H1 (cell line): ENCODE measurements at regions not wholly inside any gene's neighbourhood (a gene's known extent, or its start where the extent isn't known, plus 50 kb on each side); places are given as distances from the start of the nearest gene placed in this dataset.

Source experiments
- CTCF ChIA-PET: fragments of 300-600 bp; sonication (Branson Sonifier 250); formaldehyde crosslinking; loops from one replicate; lab custom pipeline; 2021; ENCODE audit not compliant: partially characterized antibody; lab: Charles Lee
- POLR2A ChIA-PET: fragments of 300-600 bp; sonication (Branson Sonifier 250); formaldehyde crosslinking; loops from one replicate; lab custom pipeline; 2021; ENCODE audit warnings: inconsistent platforms; ENCODE audit not compliant: partially characterized antibody; lab: Charles Lee
- DNase-seq, 2 experiments: peaks; one replicate each; pipeline versions ENCODE4 v3.0.0 to v3.0.0-alpha.2; 2010 to 2022; ENCODE audit warnings: low spot score in 2 of 2, low read depth in 1 of 2, mixed read lengths in 1 of 2
- FAIRE-seq: peaks from 2 replicates; lab custom pipeline; 2011; peaks lifted over from hg19 to GRCh38; lab: Jason Lieb, UNC
- H2AFZ ChIP-seq: 2 replicates; pipeline ENCODE4 v1.8.1; 2012; ENCODE audit warnings: low read length, inconsistent platforms
- H2AK5ac ChIP-seq: 2 replicates; pipeline ENCODE4 v1.6.1; 2013; ENCODE audit warnings: low read depth, low read length
- H2BK120ac ChIP-seq: replicated peaks from 2 replicates; pipeline ENCODE3; 2013; ENCODE audit warnings: low read depth, low read length, inconsistent platforms
- H2BK12ac ChIP-seq: 2 replicates; pipeline ENCODE4 v1.6.1; 2013; ENCODE audit warnings: low read depth, low read length
- H2BK15ac ChIP-seq: 2 replicates; pipeline ENCODE4 v1.6.1; 2013; ENCODE audit warnings: low read length
- H2BK20ac ChIP-seq: 2 replicates; pipeline ENCODE4 v1.6.1; 2013; ENCODE audit warnings: low read length
- H2BK5ac ChIP-seq: 2 replicates; pipeline ENCODE4 v1.6.1; 2013; ENCODE audit warnings: low read depth, low read length
- H3K14ac ChIP-seq: 2 replicates; pipeline ENCODE4 v1.6.1; 2013; ENCODE audit warnings: inconsistent platforms; ENCODE audit not compliant: insufficient read length
- H3K18ac ChIP-seq: 2 replicates; pipeline ENCODE4 v1.6.1; 2013; ENCODE audit warnings: low read length; ENCODE audit errors: extremely low read depth
- H3K23ac ChIP-seq: 2 replicates; pipeline ENCODE4 v1.6.1; 2013; ENCODE audit warnings: inconsistent platforms; ENCODE audit not compliant: insufficient read length
- H3K23me2 ChIP-seq: 2 replicates; pipeline ENCODE4 v1.6.1; 2013; ENCODE audit warnings: low read depth, low read length
- H3K27ac ChIP-seq: 2 replicates; pipeline ENCODE4 v1.6.1; 2011; ENCODE audit warnings: low read depth, low read length, inconsistent platforms
- H3K27me3 ChIP-seq, 4 experiments: replicated peaks in 1 of 4; 1 replicate in 1 of 4; 2 replicates in 3 of 4; pipeline versions ENCODE4 v1.6.1 to v1.8.1; 2011 to 2013; ENCODE audit warnings: low read length in 3 of 4, mild to moderate bottlenecking in 3 of 4, inconsistent platforms in 2 of 4, mixed read lengths in 2 of 4, moderate library complexity in 1 of 4; ENCODE audit not compliant: control insufficient read depth in 3 of 4, insufficient read depth in 3 of 4; ENCODE audit errors: extremely low read depth in 1 of 4
- H3K36me3 ChIP-seq, 4 experiments: 2 replicates each; pipeline versions ENCODE4 v1.6.1 to v1.8.1; 2011 to 2013; ENCODE audit warnings: mild to moderate bottlenecking in 4 of 4, low read length in 3 of 4, moderate library complexity in 2 of 4, control low read depth in 1 of 4, inconsistent platforms in 1 of 4; ENCODE audit not compliant: insufficient read depth in 4 of 4, control insufficient read depth in 2 of 4
- H3K4ac ChIP-seq: replicated peaks from 2 replicates; pipeline ENCODE3; 2013; ENCODE audit warnings: low read length, low read depth, mixed read lengths, inconsistent platforms; ENCODE audit not compliant: insufficient read length
- H3K4me1 ChIP-seq, 4 experiments: replicated peaks in 1 of 4; 1 replicate in 1 of 4; 2 replicates in 3 of 4; pipeline versions ENCODE4 v1.6.1 to v1.8.1; 2011 to 2013; ENCODE audit warnings: low read length in 3 of 4, inconsistent platforms in 2 of 4, mixed read lengths in 1 of 4; ENCODE audit not compliant: insufficient read depth in 4 of 4, control insufficient read depth in 3 of 4
- H3K4me2 ChIP-seq, 2 experiments: 2 replicates each; pipeline versions ENCODE4 v1.6.1 to v1.8.1; 2011 to 2013; ENCODE audit warnings: low read depth in 2 of 2, low read length in 2 of 2, control low read depth in 1 of 2, inconsistent platforms in 1 of 2, mild to moderate bottlenecking in 1 of 2; ENCODE audit not compliant: insufficient read depth in 1 of 2
- H3K4me3 ChIP-seq, 4 experiments: fragments of 200-600, 300-600 bp in 1 of 4; sonication (generic), shearing (Covaris generic), sonication (Bioruptor Twin) in 1 of 4; 2 replicates each; pipeline versions ENCODE4 v1.5.1 to v1.8.1; 2011 to 2016; ENCODE audit warnings: low read length in 4 of 4, low read depth in 3 of 4, control low read depth in 2 of 4, inconsistent platforms in 2 of 4, mild to moderate bottlenecking in 2 of 4, mixed read lengths in 1 of 4, moderate library complexity in 1 of 4; ENCODE audit not compliant: insufficient read depth in 2 of 4; ENCODE audit errors: extremely low read depth in 1 of 4
- H3K56ac ChIP-seq: replicated peaks from 2 replicates; pipeline ENCODE3; 2013; ENCODE audit warnings: low read depth, mild to moderate bottlenecking, mixed read lengths, low read length, inconsistent platforms; ENCODE audit not compliant: insufficient read length
- H3K79me1 ChIP-seq: 2 replicates; pipeline ENCODE4 v1.6.1; 2013; ENCODE audit warnings: low read depth, low read length, control low read depth
- H3K79me2 ChIP-seq, 2 experiments: 2 replicates each; pipeline versions ENCODE4 v1.6.1 to v1.8.1; 2012 to 2013; ENCODE audit warnings: low read length in 2 of 2, mild to moderate bottlenecking in 2 of 2, inconsistent platforms in 1 of 2; ENCODE audit not compliant: insufficient read depth in 2 of 2, control insufficient read depth in 1 of 2
- H3K9ac ChIP-seq, 4 experiments: replicated peaks in 1 of 4; 1 replicate in 1 of 4; 2 replicates in 3 of 4; pipeline versions ENCODE4 v1.6.1 to v1.8.1; 2011 to 2013; ENCODE audit warnings: low read depth in 3 of 4, low read length in 3 of 4, control low read depth in 2 of 4, mild to moderate bottlenecking in 2 of 4, moderate library complexity in 2 of 4, inconsistent platforms in 1 of 4; ENCODE audit errors: extremely low read depth in 1 of 4
- H3K9me3 ChIP-seq, 2 experiments: 2 replicates each; pipeline versions ENCODE4 v1.6.1 to v1.8.1; 2012 to 2013; ENCODE audit warnings: mild to moderate bottlenecking in 2 of 2, moderate library complexity in 2 of 2, control low read depth in 1 of 2, inconsistent platforms in 1 of 2, low read depth in 1 of 2, low read length in 1 of 2, mixed read lengths in 1 of 2; ENCODE audit not compliant: insufficient read depth in 2 of 2
- H4K20me1 ChIP-seq, 2 experiments: replicated peaks in 1 of 2; 2 replicates each; pipeline versions ENCODE3 to v1.8.1; 2011 to 2013; ENCODE audit warnings: inconsistent platforms in 2 of 2, low read length in 2 of 2, mild to moderate bottlenecking in 1 of 2; ENCODE audit not compliant: insufficient read depth in 2 of 2, control insufficient read depth in 1 of 2
- H4K5ac ChIP-seq: 2 replicates; pipeline ENCODE4 v1.6.1; 2013; ENCODE audit warnings: low read length, low read depth, mixed read lengths, inconsistent platforms; ENCODE audit not compliant: insufficient read length
- H4K8ac ChIP-seq: 2 replicates; pipeline ENCODE4 v1.8.0; 2013; ENCODE audit warnings: mild to moderate bottlenecking, moderate library complexity, low read length, inconsistent platforms; ENCODE audit not compliant: insufficient read depth; ENCODE audit errors: extremely low read depth
- H4K91ac ChIP-seq: replicated peaks from 2 replicates; pipeline ENCODE3; 2013; ENCODE audit warnings: low read length, mixed read lengths, inconsistent platforms; ENCODE audit not compliant: insufficient read length
- ASH2L ChIP-seq: fragments of 200-600, 300-600 bp; sonication (generic); IDR thresholded peaks from one replicate; pipeline ENCODE4 v1.7.1; 2017; ENCODE audit warnings: low read length
- ATF3 ChIP-seq: IDR thresholded peaks from 2 replicates; pipeline ENCODE4 v1.6.1; 2011; ENCODE audit warnings: low read depth, mild to moderate bottlenecking, low read length; ENCODE audit not compliant: insufficient read depth
- BACH1 ChIP-seq: IDR thresholded peaks from 2 replicates; pipeline ENCODE4 v1.6.1; 2012; ENCODE audit warnings: low read length, improper control_type of control experiment
- CHD1 ChIP-seq: IDR thresholded peaks from 2 replicates; pipeline ENCODE4 v1.6.1; 2012; ENCODE audit warnings: low read depth, low read length, improper control_type of control experiment
- EP300 ChIP-seq, 2 experiments: IDR thresholded peaks; 1 replicate in 1 of 2; 2 replicates in 1 of 2; pipeline ENCODE4 v1.6.1; 2011 to 2012; ENCODE audit warnings: low read depth in 2 of 2, low read length in 2 of 2, mild to moderate bottlenecking in 2 of 2, borderline replicate concordance in 1 of 2, inconsistent platforms in 1 of 2, moderate library complexity in 1 of 2
- GABPA ChIP-seq: IDR thresholded peaks from 2 replicates; pipeline ENCODE4 v1.6.1; 2011; ENCODE audit warnings: mild to moderate bottlenecking, low read length, moderate library complexity, borderline replicate concordance; ENCODE audit not compliant: insufficient read depth
- HDAC6 ChIP-seq: IDR thresholded peaks from one replicate; pipeline ENCODE4 v1.7.1; 2012; ENCODE audit warnings: low read depth, mild to moderate bottlenecking, inconsistent platforms, low read length, moderate library complexity
- KDM5A ChIP-seq: fragments of 200-600 bp; IDR thresholded peaks from 2 replicates; pipeline ENCODE4 v1.7.1; 2012; ENCODE audit warnings: mild to moderate bottlenecking, low read length, inconsistent platforms, mixed read lengths
- RAD21 ChIP-seq, 2 experiments: IDR thresholded peaks in 1 of 2; conservative IDR thresholded peaks in 1 of 2; 2 replicates each; pipeline ENCODE4 v1.6.1; 2011; ENCODE audit warnings: low read depth in 2 of 2, low read length in 2 of 2, improper control_type of control experiment in 1 of 2, inconsistent platforms in 1 of 2, mild to moderate bottlenecking in 1 of 2, moderate library complexity in 1 of 2
- SIRT6 ChIP-seq: IDR thresholded peaks from one replicate; pipeline ENCODE4 v1.7.1; 2012; ENCODE audit warnings: low read length, inconsistent platforms
- SP4 ChIP-seq: IDR thresholded peaks from 2 replicates; pipeline ENCODE4 v1.6.1; 2012; ENCODE audit warnings: low read length, inconsistent platforms
- TAF1 ChIP-seq: IDR thresholded peaks from 2 replicates; pipeline ENCODE4 v1.6.1; 2011; ENCODE audit warnings: mild to moderate bottlenecking, low read depth, low read length
- ZNF274 ChIP-seq: IDR thresholded peaks from 2 replicates; pipeline ENCODE4 v1.7.0; 2012; ENCODE audit warnings: low read length, borderline replicate concordance; ENCODE audit errors: extremely low read depth
- WGBS, 2 experiments: shearing (Covaris generic) in 1 of 2; methylation state at CpG; one replicate each; pipeline versions ENCODE4 v1.1.6 to v1.1.7; 2013 to 2015; ENCODE audit warnings: low lambda C conversion rate in 2 of 2, mixed read lengths in 2 of 2, inconsistent platforms in 1 of 2, low coverage in 1 of 2, missing lambda C conversion rate in 1 of 2; ENCODE audit not compliant: insufficient replicate concordance in 2 of 2, insufficient coverage in 1 of 2, insufficient read length in 1 of 2; ENCODE audit errors: extremely low coverage in 1 of 2, missing lambda C conversion rate in 1 of 2; 5-methylcytosine and 5-hydroxymethylcytosine counted together

GRCh38 chr7:98740643-98741042, 123.6 kb downstream of the NPTX2 start:
- TF ChIP-seq ATF3: no peak
- TF ChIP-seq ASH2L: no peak
- no peak for TF ChIP-seq BACH1
- TF ChIP-seq SP4: no peak
- no peak for TF ChIP-seq KDM5A
- no peak for TF ChIP-seq RAD21 (IDR thresholded peaks at IDR 0.05 in 1 of 2, conservative IDR thresholded peaks at IDR 0.05 in 1 of 2; ENCODE audit: low read depth in 2 of 2, low read length in 2 of 2)
- TF ChIP-seq HDAC6: no peak
- no peak for TF ChIP-seq GABPA
- no peak for TF ChIP-seq TAF1
- TF ChIP-seq CHD1: no peak
- TF ChIP-seq EP300 (IDR thresholded peaks at IDR 0.05; ENCODE audit: borderline replicate concordance in 1 of 2, low read depth in 2 of 2, low read length in 2 of 2): no peak
- TF ChIP-seq ZNF274: no peak
- no peak for TF ChIP-seq SIRT6
- TF ChIP-seq, all 59 proteins: peak for 0
- no peak for DNase-seq
- Histone ChIP-seq H3K36me3 (no peaks in the 10 kb centered on the region), H3K23ac (no peak overlapping the region), H3K4me2 (no peak overlapping the region), H3K27ac (no peak overlapping the region), H2BK5ac (no peak overlapping the region), H3K4me3 (no peak overlapping the region), H3K14ac (no peak overlapping the region), H3K4ac (no peak overlapping the region), H4K5ac (no peak overlapping the region), H3K79me1 (no peaks in the 10 kb centered on the region), H4K91ac (no peak overlapping the region), H2AK5ac (no peak overlapping the region), H3K4me1 (no peaks in the 10 kb centered on the region; a peak in 1 of 7 replicates), H3K27me3 (no peaks in the 10 kb centered on the region), H2AFZ (no peak overlapping the region), H2BK120ac (no peak overlapping the region), H3K9ac (no peak overlapping the region), H3K23me2 (no peaks in the 10 kb centered on the region), H3K9me3 (no peaks in the 10 kb centered on the region), H4K8ac (no peak overlapping the region), H2BK15ac (no peak overlapping the region), H3K56ac (no peak overlapping the region), H3K18ac (no peak overlapping the region), H2BK20ac (no peak overlapping the region), H2BK12ac (no peak overlapping the region), H4K20me1 (no peaks in the 10 kb centered on the region), H3K79me2 (no peaks in the 10 kb centered on the region)
- ChIA-PET CTCF (interaction anchor here (0.7 to 7.9 kb wide), 6 partner anchors 8 to 315 kb away, joined by 3 to 92 read pairs (median 7); no protein-coding TSS in a partner anchor), POLR2A (interaction anchor here (1.5 kb wide), 1 partner anchor 13 kb away, joined by 5 read pairs; no protein-coding TSS in a partner anchor)
- no peak for FAIRE-seq
- 88% methylated on average over 2 of the region's 3 CpGs; no CpG with 5 or more reads in 1 of the 2 experiments for WGBS, 2 experiments
